Kidney (tissue), 13 donors: ENCODE measurements at regions not wholly inside any gene's neighbourhood (a gene's known extent, or its start where the extent isn't known, plus 50 kb on each side); places are given as distances from the start of the nearest gene placed in this dataset.

ENCODE experiments used
- DNase-seq, 5 donors: peaks; one replicate each; pipeline ENCODE4 v3.0.0-alpha.2; 2013 to 2020
- FAIRE-seq: peaks from 2 replicates; lab custom pipeline; 2012; peaks lifted over from hg19 to GRCh38; lab: Jason Lieb, UNC
- H3K27ac ChIP-seq, 2 donors: one replicate each; pipeline ENCODE4 v1.7.0; 2013; ENCODE audit warnings: low read depth in 2 of 2, low read length in 2 of 2, inconsistent platforms in 1 of 2
- H3K27me3 ChIP-seq: one replicate; pipeline ENCODE4 v1.7.1; 2013; ENCODE audit warnings: low read length, inconsistent platforms; ENCODE audit not compliant: control insufficient read depth, insufficient read depth
- H3K36me3 ChIP-seq, 3 donors: one replicate each; pipeline versions ENCODE4 v1.7.0 to v1.7.1; 2013; ENCODE audit warnings: low read length in 3 of 3, control low read depth in 1 of 3, inconsistent platforms in 1 of 3; ENCODE audit not compliant: insufficient read depth in 3 of 3, control insufficient read depth in 2 of 3
- H3K4me1 ChIP-seq, 3 donors: one replicate each; pipeline versions ENCODE4 v1.7.0 to v1.7.1; 2013; ENCODE audit warnings: low read length in 3 of 3, inconsistent platforms in 1 of 3, low read depth in 1 of 3; ENCODE audit not compliant: control insufficient read depth in 2 of 3, insufficient read depth in 2 of 3
- H3K4me3 ChIP-seq, 3 donors: one replicate each; pipeline versions ENCODE4 v1.7.0 to v1.8.1; 2013; ENCODE audit warnings: low read length in 3 of 3, control low read depth in 1 of 3, inconsistent platforms in 1 of 3
- H3K9ac ChIP-seq, 3 donors: one replicate each; pipeline versions ENCODE4 v1.7.0 to v1.7.1; 2013; ENCODE audit warnings: low read length in 3 of 3, control low read depth in 1 of 3, inconsistent platforms in 1 of 3
- H3K9me3 ChIP-seq, 3 donors: one replicate each; pipeline versions ENCODE4 v1.7.0 to v1.7.1; 2013; ENCODE audit warnings: low read length in 3 of 3, control low read depth in 1 of 3, inconsistent platforms in 1 of 3; ENCODE audit not compliant: control insufficient read depth in 2 of 3, insufficient read depth in 1 of 3
- CTCF ChIP-seq: IDR thresholded peaks from 3 replicates; pipeline ENCODE4 v1.5.1; 2012; ENCODE audit warnings: mild to moderate bottlenecking, moderate library complexity, borderline replicate concordance; ENCODE audit not compliant: insufficient read depth; ENCODE audit errors: extremely low read depth
- intact Hi-C: fragments of 100-400 bp; cut with DNase I; formaldehyde crosslinking; loops from one replicate; pipeline ENCODE4 v1.11.1; 2022
- donor health status: control.
- donor health status: control.
- donor health status: control.
- donor health status: control.
- donor health status: control.
- donor health status: DM: yes; HTN: yes; CAD: no.
- donor health status: Normal renal cell carcinoma (clear cell type).

DNA sequence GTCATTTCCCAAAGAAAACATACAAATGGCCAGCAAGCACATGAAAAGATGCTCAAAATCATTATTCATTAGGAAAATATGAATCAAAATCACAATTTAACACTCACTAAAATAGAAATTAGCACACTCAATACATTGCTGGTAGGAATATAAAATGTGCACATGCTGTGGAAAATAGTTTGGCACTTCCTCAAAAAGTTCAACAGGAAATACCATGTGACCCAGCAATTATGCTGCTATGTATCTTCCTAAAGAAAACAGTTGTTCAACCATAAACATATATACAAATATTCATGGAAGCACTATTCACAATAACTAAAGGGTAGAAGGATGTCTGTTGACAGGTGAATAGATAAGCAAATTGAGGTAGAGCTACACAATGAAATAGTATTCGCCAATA lies 187.3 kb upstream of the SOX6 start:
- H3K27ac ChIP-seq = no peak overlapping the region
- TF ChIP-seq CTCF = no peak
- H3K4me1 ChIP-seq = no peaks in the 10 kb centered on the region
- FAIRE-seq (no peak), DNase-seq (no peak)
- intact Hi-C loops = no loop called here
- H3K9me3 ChIP-seq = no peaks in the 10 kb centered on the region
- H3K27me3 ChIP-seq = no peaks in the 10 kb centered on the region
- no peak overlapping the region for H3K9ac ChIP-seq
- H3K4me3 ChIP-seq = no peak overlapping the region
- no peaks in the 10 kb centered on the region for H3K36me3 ChIP-seq

- H3K4me1 ChIP-seq = no peaks in the 10 kb centered on the region
- no peak overlapping the region for H3K27ac ChIP-seq
- H3K9ac ChIP-seq = no peak overlapping the region
- DNase-seq = no peak
- no peaks in the 10 kb centered on the region for H3K9me3 ChIP-seq
- intact Hi-C loops = no loop called here
- no peak for TF ChIP-seq CTCF
- no peak overlapping the region for H3K4me3 ChIP-seq
- H3K36me3 ChIP-seq = no peaks in the 10 kb centered on the region
- no peaks in the 10 kb centered on the region for H3K27me3 ChIP-seq
- FAIRE-seq = no peak
Measured at GRCh38 chr11:16542353-16542752, 186.0 kb upstream of the SOX6 start.

- no peak overlapping the region for H3K4me3 ChIP-seq
- DNase-seq (peak in 1 of 5 donors; percentile 28), FAIRE-seq (no peak)
- no peaks in the 10 kb centered on the region for H3K4me1 ChIP-seq
- no peak overlapping the region for H3K27ac ChIP-seq
- H3K36me3 ChIP-seq = no peaks in the 10 kb centered on the region
- no peak for TF ChIP-seq CTCF
- no peaks in the 10 kb centered on the region for H3K9me3 ChIP-seq
- no peak overlapping the region for H3K9ac ChIP-seq
- intact Hi-C loops = no loop called here
- no peaks in the 10 kb centered on the region for H3K27me3 ChIP-seq
Measured at GRCh38 chr11:16536513-16536912, 180.2 kb upstream of the SOX6 start.

GRCh38 chr11:16528639-16529038 lies 172.3 kb upstream of the SOX6 start:
- Histone ChIP-seq H3K4me1 (peaks cover 0 to 3% (median 0%) of the 10 kb centered on the region in 3 donors), H3K36me3 (no peaks in the 10 kb centered on the region), H3K9me3 (no peaks in the 10 kb centered on the region), H3K4me3 (no peak overlapping the region), H3K27ac (no peak overlapping the region), H3K27me3 (no peaks in the 10 kb centered on the region), H3K9ac (no peak overlapping the region)
- DNase-seq (no peak), FAIRE-seq (no peak)
- intact Hi-C loops = no loop called here
- no peak for TF ChIP-seq CTCF
